ENCODE measurements at regions not wholly inside any gene's neighbourhood (a gene's known extent, or its start where the extent isn't known, plus 50 kb on each side); places are given as distances from the start of the nearest gene placed in this dataset.
"Not testable (repeated sequence)": the region's sequence is repeated elsewhere in the genome, so short reads cannot be mapped to it uniquely, and the experiment has no call there.

GRCh38 chr7:66571568-66571967 is 57.1 kb upstream of the KCTD7 start:
- no peak for TF ChIP-seq CTCF (conservative IDR thresholded peaks at IDR 0.05; ENCODE audit: low read depth, low read length)
- no peak overlapping the region for H3K4me3 ChIP-seq (ENCODE audit: low read length)
- no peak for DNase-seq (ENCODE audit: low read depth)

- not testable (repeated sequence) for H3K4me3 ChIP-seq (ENCODE audit: low read length); DNase-seq (ENCODE audit: low read depth)
Observed at GRCh38 chr7:66573782-66574495, 54.7 kb upstream of the KCTD7 start.

GRCh38 chr7:66574768-66575167 is 53.9 kb upstream of the KCTD7 start:
- H3K4me3 ChIP-seq (ENCODE audit: low read length); DNase-seq (ENCODE audit: low read depth): not testable (repeated sequence)

- H3K4me3 ChIP-seq (ENCODE audit: low read length): no peak overlapping the region
- no peak for TF ChIP-seq CTCF (conservative IDR thresholded peaks at IDR 0.05; ENCODE audit: low read depth, low read length)
- no peak for DNase-seq (ENCODE audit: low read depth)
Observed at GRCh38 chr7:66575398-66575797, 53.3 kb upstream of the KCTD7 start.

GRCh38 chr7:66576646-66577045 is 52.0 kb upstream of the KCTD7 start:
- no peak for TF ChIP-seq CTCF (conservative IDR thresholded peaks at IDR 0.05; ENCODE audit: low read depth, low read length)
- no peak overlapping the region for H3K4me3 ChIP-seq (ENCODE audit: low read length)
- no peak for DNase-seq (ENCODE audit: low read depth)

Measured in retinal pigment epithelial cell (primary cell).